Stomach (tissue), 8 donors: ENCODE measurements at regions not wholly inside any gene's neighbourhood (a gene's known extent, or its start where the extent isn't known, plus 50 kb on each side); places are given as distances from the start of the nearest gene placed in this dataset.
A peak's percentile ranks its signal among the peaks of the same experiment; 100 is the strongest.
"Not testable (repeated sequence)": the region's sequence is repeated elsewhere in the genome, so short reads cannot be mapped to it uniquely, and the experiment has no call there.

Experiments used
- DNase-seq, 2 donors: peaks; one replicate each; pipeline versions ENCODE4 v3.0.0 to v3.0.0-alpha.2; 2013 to 2019
- H3K27ac ChIP-seq, 5 donors: fragments of 200-600 bp in 4 of 5; sonication (generic) in 4 of 5; one replicate each; pipeline ENCODE4 v1.5.1; 2013 to 2019; ENCODE audit warnings: mild to moderate bottlenecking in 1 of 5, moderate library complexity in 1 of 5
- H3K27me3 ChIP-seq, 3 donors: fragments of 200-600 bp; sonication (generic); one replicate each; pipeline ENCODE4 v1.5.1; 2017 to 2019; ENCODE audit warnings: mixed run types in 1 of 3
- H3K36me3 ChIP-seq, 4 donors: fragments of 200-600 bp; sonication (generic); 1 replicate in 3 of 4; 2 replicates in 1 of 4; pipeline ENCODE4 v1.5.1; 2016 to 2019
- H3K4me1 ChIP-seq, 4 donors: fragments of 200-600 bp; sonication (generic); one replicate each; pipeline ENCODE4 v1.5.1; 2016 to 2019
- H3K4me3 ChIP-seq, 4 donors: fragments of 200-600 bp; sonication (generic) in 3 of 4; one replicate each; pipeline ENCODE4 v1.5.1; 2016 to 2019; ENCODE audit warnings: mild to moderate bottlenecking in 1 of 4
- H3K9me3 ChIP-seq, 4 donors: fragments of 200-600 bp; sonication (generic); one replicate each; pipeline ENCODE4 v1.5.1; 2016 to 2019
- EP300 ChIP-seq: sonication (generic); formaldehyde crosslinking; IDR thresholded peaks from one replicate; pipeline ENCODE4 v1.6.1; 2017; ENCODE audit warnings: antibody characterized with exemption
- POLR2A ChIP-seq, 4 donors: fragments of 450-650 bp; IDR thresholded peaks; one replicate each; pipeline ENCODE4 v1.6.1; 2016; ENCODE audit warnings: antibody characterized with exemption in 4 of 4, control low read depth in 2 of 4, mild to moderate bottlenecking in 1 of 4, moderate library complexity in 1 of 4
- POLR2AphosphoS5 ChIP-seq, 3 donors: sonication (generic); formaldehyde crosslinking; IDR thresholded peaks; one replicate each; pipeline ENCODE4 v1.6.1; 2016; ENCODE audit warnings: antibody characterized with exemption in 3 of 3
- WGBS, 5 donors: extraction: QIAGEN DNeasy Blood & Tissue Kit in 3 of 5; methylation state at CpG; one replicate each; pipeline versions ENCODE4 v1.1.5 to v1.1.7; 2013 to 2018; 5-methylcytosine and 5-hydroxymethylcytosine counted together
- intact Hi-C: fragments of 100-400 bp; cut with DNase I; formaldehyde crosslinking; loops from one replicate; pipeline ENCODE4 v1.15.1; 2023; ENCODE audit warnings: low total_unique reads
- TF ChIP-seq, protein P1 (sequence below), 7 experiments: fragments of 450-650 bp in 4 of 7; fragments of 200-600 bp in 3 of 7; sonication (generic) in 3 of 7; IDR thresholded peaks; one replicate each; pipeline ENCODE4 v1.5.1; 2016 to 2019; ENCODE audit warnings: antibody characterized with exemption in 7 of 7, control low read depth in 2 of 7, mild to moderate bottlenecking in 1 of 7
- donor health status: healthy with polysubstance abuse.
- donor health status: Bipolar disorder and iron deficiency.
- donor health status: healthy.

DNA sequence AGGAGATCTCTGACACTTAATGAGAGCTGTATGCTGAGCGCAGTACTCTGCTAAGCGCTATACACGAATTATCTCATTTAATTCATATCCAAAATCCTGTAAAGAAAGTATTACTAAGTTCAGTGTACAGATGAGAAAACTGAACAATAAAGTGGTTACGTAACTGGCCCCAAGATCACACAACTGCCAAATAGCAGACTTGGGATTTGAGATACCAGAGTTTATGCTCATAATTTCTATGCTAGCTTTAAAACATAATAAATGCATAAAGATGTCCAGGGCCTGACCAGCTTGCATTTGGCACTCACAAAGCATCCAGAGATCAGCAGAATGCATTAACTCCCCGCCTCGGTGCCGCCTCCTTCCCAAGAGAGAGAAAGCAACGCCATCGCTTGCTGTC is 83.2 kb upstream of the PWP1 start:
- Histone ChIP-seq H3K27ac (no peak overlapping the region), H3K4me3 (no peak overlapping the region), H3K9me3 (no peaks in the 10 kb centered on the region), H3K36me3 (no peaks in the 10 kb centered on the region), H3K4me1 (no peaks in the 10 kb centered on the region), H3K27me3 (no peaks in the 10 kb centered on the region)
- intact Hi-C loops, result no loop called here
- no peak for DNase-seq
- 88 to 96% (median 92%) methylated on average over 9 of the region's 9 CpGs for WGBS, 5 donors
- TF ChIP-seq, protein P1, sequence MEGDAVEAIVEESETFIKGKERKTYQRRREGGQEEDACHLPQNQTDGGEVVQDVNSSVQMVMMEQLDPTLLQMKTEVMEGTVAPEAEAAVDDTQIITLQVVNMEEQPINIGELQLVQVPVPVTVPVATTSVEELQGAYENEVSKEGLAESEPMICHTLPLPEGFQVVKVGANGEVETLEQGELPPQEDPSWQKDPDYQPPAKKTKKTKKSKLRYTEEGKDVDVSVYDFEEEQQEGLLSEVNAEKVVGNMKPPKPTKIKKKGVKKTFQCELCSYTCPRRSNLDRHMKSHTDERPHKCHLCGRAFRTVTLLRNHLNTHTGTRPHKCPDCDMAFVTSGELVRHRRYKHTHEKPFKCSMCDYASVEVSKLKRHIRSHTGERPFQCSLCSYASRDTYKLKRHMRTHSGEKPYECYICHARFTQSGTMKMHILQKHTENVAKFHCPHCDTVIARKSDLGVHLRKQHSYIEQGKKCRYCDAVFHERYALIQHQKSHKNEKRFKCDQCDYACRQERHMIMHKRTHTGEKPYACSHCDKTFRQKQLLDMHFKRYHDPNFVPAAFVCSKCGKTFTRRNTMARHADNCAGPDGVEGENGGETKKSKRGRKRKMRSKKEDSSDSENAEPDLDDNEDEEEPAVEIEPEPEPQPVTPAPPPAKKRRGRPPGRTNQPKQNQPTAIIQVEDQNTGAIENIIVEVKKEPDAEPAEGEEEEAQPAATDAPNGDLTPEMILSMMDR (IDR thresholded peaks at IDR 0.05), result no peak
- TF ChIP-seq POLR2AphosphoS5 (IDR thresholded peaks at IDR 0.05) (no peak), EP300 (no peak), POLR2A (IDR thresholded peaks at IDR 0.05) (no peak)

DNA sequence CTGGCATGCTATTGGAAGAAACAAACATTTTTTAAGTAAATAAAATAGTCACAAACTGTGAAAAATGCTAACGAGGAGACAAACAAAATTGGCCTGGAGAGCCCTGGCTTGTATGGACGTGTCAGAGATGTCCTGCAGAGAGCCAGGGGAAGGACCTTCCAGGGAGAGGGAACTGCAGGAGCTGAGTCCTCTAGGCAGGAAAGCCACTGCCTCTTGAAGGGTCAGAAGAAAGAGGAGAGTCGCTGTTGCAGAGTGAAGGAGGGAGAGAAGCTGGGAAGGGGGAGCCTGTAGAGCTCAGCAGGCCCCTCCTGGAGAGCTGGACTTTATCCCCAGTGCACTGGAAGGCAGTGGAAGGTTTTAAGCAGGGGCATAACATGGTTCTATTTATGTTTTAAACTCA is 80.3 kb upstream of the PWP1 start:
- Histone ChIP-seq H3K27me3 (peaks cover 0 to 14% (median 0%) of the 10 kb centered on the region in 3 donors), H3K27ac (no peak overlapping the region), H3K4me1 (no peaks in the 10 kb centered on the region), H3K4me3 (no peak overlapping the region), H3K36me3 (no peaks in the 10 kb centered on the region), H3K9me3 (no peaks in the 10 kb centered on the region)
- intact Hi-C loops, result loop anchor here (5.0 kb wide), 1 partner anchor 468 kb away; no protein-coding TSS in a partner anchor
- no peak for TF ChIP-seq POLR2A (IDR thresholded peaks at IDR 0.05)
- TF ChIP-seq, protein P1 (IDR thresholded peaks at IDR 0.05), result no peak
- TF ChIP-seq POLR2AphosphoS5 (IDR thresholded peaks at IDR 0.05), result no peak
- TF ChIP-seq EP300, result no peak
- WGBS, 5 donors, result 22 to 51% (median 42%) methylated on average over 3 of the region's 3 CpGs
- no peak for DNase-seq

GRCh38 chr12:107607464-107608392 is 77.9 kb upstream of the PWP1 start:
- WGBS, 5 donors, result 31 to 37% (median 34%) methylated on average over 20 to 21 of the region's 21 CpGs
- Histone ChIP-seq H3K4me3 (no peak overlapping the region), H3K9me3 (no peaks in the 10 kb centered on the region), H3K36me3 (no peaks in the 10 kb centered on the region), H3K4me1 (no peaks in the 10 kb centered on the region), H3K27me3 (peaks cover 0 to 17% (median 0%) of the 10 kb centered on the region in 3 donors), H3K27ac (no peak overlapping the region)
- peak; percentile 80 to 93 for DNase-seq
- TF ChIP-seq EP300, result no peak
- TF ChIP-seq, protein P1 (IDR thresholded peaks at IDR 0.05), result peak in 5 of 7 experiments; percentile 69 to 94 (median 77)
- intact Hi-C loops, result loop anchor here (5.0 kb wide), 1 partner anchor 470 kb away; no protein-coding TSS in a partner anchor

DNA sequence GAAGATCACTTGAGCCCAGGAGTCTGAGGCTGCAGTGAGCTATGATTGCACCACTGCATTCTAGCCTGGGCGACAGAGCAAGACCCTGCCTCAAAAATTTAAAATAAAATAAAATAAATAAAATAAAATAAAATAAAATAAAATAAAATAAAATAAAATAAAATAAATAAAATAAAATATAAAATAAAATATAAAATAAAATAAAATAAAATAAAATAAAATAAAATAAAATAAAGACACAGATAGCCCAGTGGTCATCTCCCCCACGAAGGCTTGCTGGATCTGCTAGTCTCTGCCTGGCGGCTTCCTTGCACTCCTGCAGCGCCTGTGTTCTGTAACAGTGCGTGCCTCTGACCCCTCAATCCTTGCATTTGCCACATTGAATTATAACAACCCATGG is 76.8 kb upstream of the PWP1 start:
- H3K4me3 ChIP-seq, DNase-seq, H3K9me3 ChIP-seq, H3K4me1 ChIP-seq, H3K27ac ChIP-seq, H3K36me3 ChIP-seq: not testable (repeated sequence)
- peaks cover 0 to 17% (median 0%) of the 10 kb centered on the region in 3 donors for H3K27me3 ChIP-seq
- 86 to 93% (median 92%) methylated on average over 5 of the region's 5 CpGs for WGBS, 5 donors
- intact Hi-C loops, result loop anchor here (5.0 kb wide), 1 partner anchor 471 kb away; no protein-coding TSS in a partner anchor
